H1 (cell line): ENCODE measurements at regions not wholly inside any gene's neighbourhood (a gene's known extent, or its start where the extent isn't known, plus 50 kb on each side); places are given as distances from the start of the nearest gene placed in this dataset.

Experiments
- ASH2L ChIP-seq: fragments of 200-600, 300-600 bp; sonication (generic); IDR thresholded peaks from one replicate; pipeline ENCODE4 v1.7.1; 2017; ENCODE audit warnings: low read length
- ATF2 ChIP-seq: IDR thresholded peaks from 2 replicates; pipeline ENCODE4 v1.6.1; 2012; ENCODE audit warnings: low read length, inconsistent platforms
- ATF3 ChIP-seq: IDR thresholded peaks from 2 replicates; pipeline ENCODE4 v1.6.1; 2011; ENCODE audit warnings: low read depth, mild to moderate bottlenecking, low read length; ENCODE audit not compliant: insufficient read depth
- BCL11A ChIP-seq, 2 experiments: IDR thresholded peaks; one replicate each; pipeline ENCODE4 v1.6.1; 2011; ENCODE audit warnings: low read depth in 2 of 2, low read length in 2 of 2, mild to moderate bottlenecking in 2 of 2
- E2F6 ChIP-seq: IDR thresholded peaks from 2 replicates; pipeline ENCODE4 v1.6.1; 2012; ENCODE audit warnings: inconsistent platforms
- RXRA ChIP-seq: IDR thresholded peaks from 2 replicates; pipeline ENCODE4 v1.6.1; 2011; ENCODE audit warnings: low read depth, mild to moderate bottlenecking, low read length, moderate library complexity; ENCODE audit not compliant: insufficient read depth
- TAF7 ChIP-seq: optimal IDR thresholded peaks from 2 replicates; pipeline ENCODE3; 2011; ENCODE audit warnings: low read depth, mild to moderate bottlenecking, inconsistent platforms, low read length, moderate library complexity, borderline replicate concordance
- ZNF274 ChIP-seq: IDR thresholded peaks from 2 replicates; pipeline ENCODE4 v1.7.0; 2012; ENCODE audit warnings: low read length, borderline replicate concordance; ENCODE audit errors: extremely low read depth

GRCh38 chr12:92027701-92028440 lies 117.8 kb downstream of the BTG1 start (continued):
- TF ChIP-seq ATF2 (no peak), ATF3 (no peak), RXRA (no peak), ASH2L (no peak), E2F6 (no peak), BCL11A (IDR thresholded peaks at IDR 0.05; ENCODE audit: low read depth in 2 of 2, low read length in 2 of 2) (no peak), ZNF274 (no peak), TAF7 (no peak)
